Endodermal cell (in vitro differentiated cells): ENCODE measurements at regions not wholly inside any gene's neighbourhood (a gene's known extent, or its start where the extent isn't known, plus 50 kb on each side); places are given as distances from the start of the nearest gene placed in this dataset.
"Not testable (repeated sequence)": the region's sequence is repeated elsewhere in the genome, so short reads cannot be mapped to it uniquely, and the experiment has no call there.

ENCODE experiments used
- DNase-seq: peaks from one replicate; pipeline ENCODE4 v3.0.0-alpha.2; 2017
- H3K27ac ChIP-seq: 2 replicates; pipeline ENCODE4 v1.5.1; 2013; ENCODE audit warnings: mild to moderate bottlenecking, low read depth, low read length, moderate library complexity
- H3K27me3 ChIP-seq: 2 replicates; pipeline ENCODE4 v1.6.1; 2013; ENCODE audit warnings: mild to moderate bottlenecking, low read length, moderate library complexity; ENCODE audit not compliant: insufficient read depth, control insufficient read depth, poor library complexity, severe bottlenecking
- H3K36me3 ChIP-seq: 2 replicates; pipeline ENCODE4 v1.7.0; 2013; ENCODE audit warnings: mild to moderate bottlenecking, low read length, moderate library complexity; ENCODE audit not compliant: control insufficient read depth, insufficient read depth
- H3K4me1 ChIP-seq: one replicate; pipeline ENCODE4 v1.7.0; 2013; ENCODE audit warnings: low read length; ENCODE audit not compliant: control insufficient read depth, insufficient read depth
- H3K4me3 ChIP-seq: 2 replicates; pipeline ENCODE4 v1.5.1; 2013; ENCODE audit warnings: mild to moderate bottlenecking, low read length, moderate library complexity
- H3K9ac ChIP-seq: 2 replicates; pipeline ENCODE4 v1.6.1; 2013; ENCODE audit warnings: mild to moderate bottlenecking, low read length, moderate library complexity; ENCODE audit not compliant: poor library complexity, severe bottlenecking; ENCODE audit errors: extremely low read depth
- H3K9me3 ChIP-seq: 2 replicates; pipeline ENCODE4 v1.6.1; 2013; ENCODE audit warnings: mild to moderate bottlenecking, low read length, moderate library complexity; ENCODE audit not compliant: control insufficient read depth
- H3K27ac Mint-ChIP-seq: 2 replicates; pipeline ENCODE4 v1.8.0; 2020; ENCODE audit warnings: mixed read lengths
- H3K27me3 Mint-ChIP-seq: 2 replicates; pipeline ENCODE4 v1.8.0; 2021; ENCODE audit warnings: mild to moderate bottlenecking, mixed read lengths; ENCODE audit not compliant: insufficient read depth
- H3K36me3 Mint-ChIP-seq: 2 replicates; pipeline ENCODE4 v1.8.0; 2020; ENCODE audit warnings: low read depth, mixed read lengths
- H3K4me1 Mint-ChIP-seq: 2 replicates; pipeline ENCODE4 v1.8.0; 2020; ENCODE audit warnings: mixed read lengths
- H3K4me3 Mint-ChIP-seq: 2 replicates; pipeline ENCODE4 v1.8.0; 2020; ENCODE audit warnings: mild to moderate bottlenecking, moderate library complexity, mixed read lengths
- H3K9me3 Mint-ChIP-seq: 2 replicates; pipeline ENCODE4 v1.8.0; 2020; ENCODE audit warnings: mild to moderate bottlenecking, mixed read lengths
- CTCF ChIP-seq: fragments of 200-600 bp; sonication (generic); conservative IDR thresholded peaks from 2 replicates; pipeline ENCODE4 v1.5.0; 2021; ENCODE audit warnings: antibody characterized with exemption, mild to moderate bottlenecking
- WGBS, 2 experiments: methylation state at CpG; one replicate each; pipeline versions ENCODE4 v1.1.5 to v1.1.7; 2013; ENCODE audit warnings: missing lambda C conversion rate in 2 of 2, mixed read lengths in 1 of 2; ENCODE audit not compliant: insufficient coverage in 1 of 2, insufficient read length in 1 of 2; 5-methylcytosine and 5-hydroxymethylcytosine counted together

- Mint-ChIP-seq H3K4me1 (no peaks in the 10 kb centered on the region), H3K9me3 (peaks cover 14% of the 10 kb centered on the region), H3K27ac (no peak overlapping the region), H3K4me3 (no peak overlapping the region), H3K27me3 (peaks cover 14% of the 10 kb centered on the region), H3K36me3 (no peaks in the 10 kb centered on the region)
- Histone ChIP-seq H3K27ac (no peak overlapping the region), H3K27me3 (peaks cover 19% of the 10 kb centered on the region), H3K36me3 (no peaks in the 10 kb centered on the region), H3K9me3 (peaks cover 11% of the 10 kb centered on the region), H3K9ac (no peak overlapping the region), H3K4me3 (no peak overlapping the region), H3K4me1 (no peaks in the 10 kb centered on the region)
- peak; percentile 4 for DNase-seq
- TF ChIP-seq CTCF: no peak
- 72 to 78% methylated on average over 2 to 3 of the region's 3 CpGs for WGBS, 2 experiments
Measured at GRCh38 chr7:155935005-155935557, 122.8 kb upstream of the SHH start.

GRCh38 chr7:155932324-155932723 lies 120.1 kb upstream of the SHH start:
- not testable (repeated sequence) for H3K27ac ChIP-seq, H3K4me1 Mint-ChIP-seq, H3K27ac Mint-ChIP-seq, H3K4me1 ChIP-seq, H3K9me3 Mint-ChIP-seq, H3K36me3 ChIP-seq, H3K9me3 ChIP-seq, H3K36me3 Mint-ChIP-seq, DNase-seq, H3K9ac ChIP-seq, H3K4me3 Mint-ChIP-seq, H3K27me3 Mint-ChIP-seq, H3K4me3 ChIP-seq
- WGBS, 2 experiments: 75 to 84% methylated on average over 4 to 9 of the region's 10 CpGs
- peaks cover 17% of the 10 kb centered on the region for H3K27me3 ChIP-seq

- Mint-ChIP-seq H3K36me3 (no peaks in the 10 kb centered on the region), H3K27me3 (peaks cover 7% of the 10 kb centered on the region), H3K4me1 (no peaks in the 10 kb centered on the region), H3K4me3 (no peak overlapping the region), H3K9me3 (peaks cover 13% of the 10 kb centered on the region), H3K27ac (no peak overlapping the region)
- TF ChIP-seq CTCF: no peak
- Histone ChIP-seq H3K4me3 (no peak overlapping the region), H3K9ac (no peak overlapping the region), H3K4me1 (no peaks in the 10 kb centered on the region), H3K27me3 (peaks cover 14% of the 10 kb centered on the region), H3K9me3 (no peaks in the 10 kb centered on the region), H3K36me3 (no peaks in the 10 kb centered on the region), H3K27ac (no peak overlapping the region)
- no peak for DNase-seq
- WGBS, 2 experiments: 87 to 89% methylated on average over 19 to 24 of the region's 24 CpGs
Measured at GRCh38 chr7:155931396-155932085, 119.3 kb upstream of the SHH start.
